PC-3 (cell line): ENCODE measurements at regions not wholly inside any gene's neighbourhood (a gene's known extent, or its start where the extent isn't known, plus 50 kb on each side); places are given as distances from the start of the nearest gene placed in this dataset.

Source experiments
- ATAC-seq: fragments of 200-7000 bp; cut with Tn5 transposase; 2 replicates; pipeline ENCODE4 v1.9.1; 2020; ENCODE audit warnings: mild to moderate bottlenecking, moderate library complexity
- BruUV-seq: library from RNA; stranded (reverse); fragments of 400-500 nt; replicated peaks from 2 replicates; lab custom pipeline; 2021; lab: Mats Ljungman, UMichigan
- CTCF ChIA-PET: fragments of 300-600 bp; sonication (Branson Sonifier 250); formaldehyde crosslinking; loops from one replicate; lab custom pipeline; 2022; ENCODE audit warnings: antibody characterized with exemption; lab: Charles Lee
- POLR2A ChIA-PET: fragments of 300-600 bp; sonication (Branson Sonifier 250); formaldehyde crosslinking; loops from one replicate; lab custom pipeline; 2022; ENCODE audit warnings: antibody characterized with exemption; ENCODE audit not compliant: unreplicated experiment; lab: Charles Lee
- DNase-seq: peaks from one replicate; pipeline ENCODE4 v3.0.0-alpha.2; 2015
- H2AFZ ChIP-seq: fragments of 300-600 bp; sonication (generic); 2 replicates; pipeline ENCODE4 v1.6.0; 2016; ENCODE audit warnings: antibody characterized with exemption, low read length
- H3F3A ChIP-seq: fragments of 300-600 bp; sonication (generic); one replicate; pipeline ENCODE4 v1.6.0; 2017; ENCODE audit warnings: antibody characterized with exemption, low read length, control low read depth, mild to moderate bottlenecking; ENCODE audit not compliant: unreplicated experiment
- H3K27ac ChIP-seq: fragments of 300-600 bp; sonication (generic); 2 replicates; pipeline ENCODE4 v1.5.1; 2016; ENCODE audit warnings: mild to moderate bottlenecking, low read length
- H3K27me3 ChIP-seq: fragments of 300-600 bp; sonication (generic); 2 replicates; pipeline ENCODE4 v1.6.1; 2016; ENCODE audit warnings: low read length, mixed read lengths
- H3K36me3 ChIP-seq: fragments of 300-600 bp; sonication (generic); 2 replicates; pipeline ENCODE4 v1.6.1; 2016; ENCODE audit warnings: low read depth, mixed run types, low read length, mixed read lengths
- H3K4me1 ChIP-seq: fragments of 300-600 bp; sonication (generic); 2 replicates; pipeline ENCODE4 v1.5.1; 2016; ENCODE audit warnings: low read length; ENCODE audit not compliant: insufficient read depth
- H3K4me2 ChIP-seq: fragments of 300-600 bp; sonication (generic); 2 replicates; pipeline ENCODE4 v1.6.0; 2016; ENCODE audit warnings: low read length
- H3K4me3 ChIP-seq: fragments of 300-600 bp; sonication (generic); 2 replicates; pipeline ENCODE4 v1.5.1; 2016; ENCODE audit warnings: mild to moderate bottlenecking, low read length, mixed read lengths
- H3K79me2 ChIP-seq: fragments of 300-600 bp; sonication (generic); 2 replicates; pipeline ENCODE4 v1.6.1; 2017; ENCODE audit warnings: low read length, mixed read lengths
- H3K9ac ChIP-seq: fragments of 300-600 bp; sonication (generic); 2 replicates; pipeline ENCODE4 v1.6.0; 2016; ENCODE audit warnings: mild to moderate bottlenecking, low read length
- H3K9me2 ChIP-seq: fragments of 300-600 bp; sonication (generic); replicated peaks from 2 replicates; pipeline ENCODE4 v1.6.1; 2016; ENCODE audit warnings: mixed run types, low read length, mixed read lengths
- H3K9me3 ChIP-seq: fragments of 300-600 bp; sonication (generic); 2 replicates; pipeline ENCODE4 v1.6.1; 2016; ENCODE audit warnings: low read length, mixed read lengths
- H4K20me1 ChIP-seq: fragments of 300-600 bp; sonication (generic); 2 replicates; pipeline ENCODE4 v1.6.1; 2016; ENCODE audit warnings: low read length, mixed read lengths
- EZH2 ChIP-seq: fragments of 300-600 bp; sonication (generic); IDR thresholded peaks from one replicate; pipeline ENCODE4 v1.6.1; 2017; ENCODE audit warnings: antibody characterized with exemption, mild to moderate bottlenecking, low read length; ENCODE audit not compliant: unreplicated experiment
- EZH2phosphoT487 ChIP-seq: fragments of 300-600 bp; sonication (generic); IDR thresholded peaks from 2 replicates; pipeline ENCODE4 v1.6.1; 2018; ENCODE audit warnings: mild to moderate bottlenecking, antibody characterized with exemption, low read length, borderline replicate concordance
- intact Hi-C: fragments of 100-400 bp; cut with micrococcal nuclease; formaldehyde crosslinking; loops from 2 replicates; pipeline ENCODE4 v1.9.0; 2023
- TF ChIP-seq, protein P1 (sequence below): fragments of 300-600 bp; sonication (generic); conservative IDR thresholded peaks from 2 replicates; pipeline ENCODE4 v1.5.1; 2017; ENCODE audit warnings: antibody characterized with exemption, low read depth, mild to moderate bottlenecking, low read length

- no peaks in the 10 kb centered on the region for H3K36me3 ChIP-seq
- H3K4me1 ChIP-seq: peaks cover 19% of the 10 kb centered on the region
- DNase-seq (no peak), ATAC-seq (no peak)
- TF ChIP-seq EZH2phosphoT487: no peak
- no peak for TF ChIP-seq EZH2
- TF ChIP-seq, protein P1, sequence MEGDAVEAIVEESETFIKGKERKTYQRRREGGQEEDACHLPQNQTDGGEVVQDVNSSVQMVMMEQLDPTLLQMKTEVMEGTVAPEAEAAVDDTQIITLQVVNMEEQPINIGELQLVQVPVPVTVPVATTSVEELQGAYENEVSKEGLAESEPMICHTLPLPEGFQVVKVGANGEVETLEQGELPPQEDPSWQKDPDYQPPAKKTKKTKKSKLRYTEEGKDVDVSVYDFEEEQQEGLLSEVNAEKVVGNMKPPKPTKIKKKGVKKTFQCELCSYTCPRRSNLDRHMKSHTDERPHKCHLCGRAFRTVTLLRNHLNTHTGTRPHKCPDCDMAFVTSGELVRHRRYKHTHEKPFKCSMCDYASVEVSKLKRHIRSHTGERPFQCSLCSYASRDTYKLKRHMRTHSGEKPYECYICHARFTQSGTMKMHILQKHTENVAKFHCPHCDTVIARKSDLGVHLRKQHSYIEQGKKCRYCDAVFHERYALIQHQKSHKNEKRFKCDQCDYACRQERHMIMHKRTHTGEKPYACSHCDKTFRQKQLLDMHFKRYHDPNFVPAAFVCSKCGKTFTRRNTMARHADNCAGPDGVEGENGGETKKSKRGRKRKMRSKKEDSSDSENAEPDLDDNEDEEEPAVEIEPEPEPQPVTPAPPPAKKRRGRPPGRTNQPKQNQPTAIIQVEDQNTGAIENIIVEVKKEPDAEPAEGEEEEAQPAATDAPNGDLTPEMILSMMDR: no peak
- no TSS peak for BruUV-seq
- ChIA-PET CTCF (interaction anchor here (0.6 to 1.1 kb wide), 3 partner anchors 127 to 192 kb away, joined by 3 to 8 read pairs (median 5); no protein-coding TSS in a partner anchor), POLR2A (no interaction called here)
- intact Hi-C loops: loop anchor here (1.0 to 5.0 kb wide), 5 partner anchors 63 to 288 kb away; partner anchors contain the start of gene ARHGEF3
- no peaks in the 10 kb centered on the region for H3K9me3 ChIP-seq
- no peak overlapping the region for H3K9ac ChIP-seq
- H3K4me3 ChIP-seq: no peak overlapping the region
- no peaks in the 10 kb centered on the region for H3F3A ChIP-seq
- H3K4me2 ChIP-seq: no peak overlapping the region; the same call in 1 of the 2 replicates
- H3K79me2 ChIP-seq: no peaks in the 10 kb centered on the region
- no peak overlapping the region for H3K27ac ChIP-seq
- H3K9me2 ChIP-seq: no peaks in the 10 kb centered on the region
- H4K20me1 ChIP-seq: no peaks in the 10 kb centered on the region
- no peaks in the 10 kb centered on the region for H3K27me3 ChIP-seq
- H2AFZ ChIP-seq: no peak overlapping the region
Measured at GRCh38 chr3:56989977-56990640, 70.4 kb upstream of the SPATA12 start.

- no peak overlapping the region for H2AFZ ChIP-seq
- no peaks in the 10 kb centered on the region for H3K9me2 ChIP-seq
- BruUV-seq: no TSS peak
- no peaks in the 10 kb centered on the region for H3K9me3 ChIP-seq
- no peak for ATAC-seq
- H3K79me2 ChIP-seq: no peaks in the 10 kb centered on the region
- H3K27me3 ChIP-seq: no peaks in the 10 kb centered on the region
- H4K20me1 ChIP-seq: no peaks in the 10 kb centered on the region
- no peaks in the 10 kb centered on the region for H3K36me3 ChIP-seq
- H3K27ac ChIP-seq: no peak overlapping the region
- H3F3A ChIP-seq: no peaks in the 10 kb centered on the region
- peaks cover 19% of the 10 kb centered on the region for H3K4me1 ChIP-seq
- TF ChIP-seq, protein P1: no peak
- TF ChIP-seq EZH2 (no peak), EZH2phosphoT487 (no peak)
- ChIA-PET CTCF (interaction anchor here (0.5 to 2.1 kb wide), 5 partner anchors 189 to 287 kb away, joined by 3 to 30 read pairs (median 4); partner anchors contain the start of gene ARHGEF3), POLR2A (no interaction called here)
- H3K9ac ChIP-seq: no peak overlapping the region
- no peak overlapping the region for H3K4me3 ChIP-seq
- H3K4me2 ChIP-seq: no peak overlapping the region
- intact Hi-C loops: loop anchor here (1.0 to 5.0 kb wide), 4 partner anchors 62 to 287 kb away; partner anchors contain the start of gene ARHGEF3
- DNase-seq: no peak
Measured at GRCh38 chr3:56989169-56989976, 71.1 kb upstream of the SPATA12 start.
